Superior temporal gyrus (tissue), 1 donor: ENCODE measurements at regions not wholly inside any gene's neighbourhood (a gene's known extent, or its start where the extent isn't known, plus 50 kb on each side); places are given as distances from the start of the nearest gene placed in this dataset.
"Not testable (repeated sequence)": the region's sequence is repeated elsewhere in the genome, so short reads cannot be mapped to it uniquely, and the experiment has no call there.

ENCODE experiments used
- DNase-seq: peaks from one replicate; pipeline ENCODE4 v3.0.0-alpha.2; 2016; ENCODE audit errors: extremely low spot score

- DNase-seq, result peak; percentile 27
Measured at GRCh38 chr5:164498438-164498837, 993.0 kb downstream of the MAT2B start.

GRCh38 chr5:164500856-164501255 is 995.4 kb downstream of the MAT2B start:
- no peak for DNase-seq

- no peak for DNase-seq
Measured at GRCh38 chr5:164501344-164501743, 995.9 kb downstream of the MAT2B start.

DNA sequence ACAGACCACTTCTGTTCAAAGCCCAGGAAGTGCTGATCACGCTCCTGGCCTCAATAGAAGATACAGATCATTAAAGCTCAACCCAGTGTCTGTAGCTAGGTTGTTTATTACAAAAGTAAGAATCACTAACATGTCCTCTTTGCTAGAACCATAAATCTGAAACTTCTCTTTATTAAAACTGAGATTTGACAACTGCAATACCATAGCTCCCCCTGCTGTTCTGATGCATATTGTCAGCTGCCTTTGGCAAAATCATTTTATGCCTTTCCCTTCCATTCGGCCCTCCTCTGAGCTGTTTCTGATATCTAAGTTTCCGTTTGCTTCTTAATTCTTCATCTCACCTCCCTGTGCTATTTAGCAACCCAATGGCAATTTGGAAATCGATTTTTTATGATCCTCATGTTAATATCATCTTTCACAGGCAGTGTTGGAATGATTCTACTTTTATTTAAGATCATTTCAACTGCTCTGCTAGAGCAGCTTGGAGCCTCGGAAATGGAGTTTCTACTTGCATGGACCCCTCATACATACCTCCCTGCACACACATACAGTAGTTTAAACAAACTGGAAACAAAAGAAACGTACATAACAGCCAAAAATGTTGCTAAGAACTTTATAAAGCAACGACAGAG is 998.8 kb downstream of the MAT2B start:
- peak; percentile 91 for DNase-seq

DNA sequence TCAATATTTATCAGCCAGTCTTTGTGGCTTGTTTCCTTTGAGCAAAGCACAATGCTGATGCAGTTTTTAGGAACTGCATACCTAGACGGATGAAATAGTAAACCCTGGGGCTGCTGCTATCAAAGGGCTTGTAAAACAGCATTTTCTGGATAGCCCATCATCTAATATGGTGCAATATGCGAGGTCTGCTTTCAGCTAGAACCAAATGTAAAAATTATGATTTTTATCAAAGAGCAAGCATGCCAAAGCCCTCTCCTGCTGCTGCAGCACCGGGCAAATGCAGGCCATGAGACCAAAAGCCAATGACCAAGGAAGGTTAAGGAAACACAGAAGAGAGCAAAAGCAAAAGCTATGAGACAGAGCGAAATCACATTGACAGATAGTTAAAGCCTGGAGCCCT is 1000.4 kb downstream of the MAT2B start:
- DNase-seq, result no peak

GRCh38 chr5:164518067-164518740 is 1012.8 kb downstream of the MAT2B start:
- DNase-seq, result no peak

GRCh38 chr5:164518741-164519080 is 1013.3 kb downstream of the MAT2B start:
- no peak for DNase-seq

GRCh38 chr5:164532235-164532900 is 1026.9 kb downstream of the MAT2B start:
- no peak for DNase-seq

DNA sequence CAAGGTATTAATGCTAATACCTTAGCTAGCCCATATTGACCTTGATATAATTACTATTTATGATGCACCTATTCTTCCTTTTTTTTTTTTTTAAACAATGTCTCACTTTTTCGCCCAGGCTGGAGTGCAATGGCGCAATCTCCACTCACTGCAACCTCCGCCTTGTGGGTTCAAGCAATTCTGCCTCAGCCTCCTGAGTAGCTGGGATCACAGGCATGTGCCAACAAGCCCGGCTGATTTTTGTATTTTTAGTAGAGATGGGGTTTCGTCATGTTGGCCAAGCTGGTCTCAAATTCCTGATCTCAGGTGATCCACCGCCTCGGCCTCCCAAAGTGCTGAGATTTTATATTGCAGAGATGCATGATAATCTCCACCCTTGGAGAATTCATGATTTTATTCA is 1028.0 kb downstream of the MAT2B start:
- DNase-seq, result not testable (repeated sequence)

GRCh38 chr5:164540174-164540573 is 1034.8 kb downstream of the MAT2B start:
- DNase-seq, result no peak

GRCh38 chr5:164545507-164545906 is 1040.1 kb downstream of the MAT2B start:
- no peak for DNase-seq

- DNase-seq, result no peak
Measured at GRCh38 chr5:164553851-164554250, 1048.4 kb downstream of the MAT2B start.

DNA sequence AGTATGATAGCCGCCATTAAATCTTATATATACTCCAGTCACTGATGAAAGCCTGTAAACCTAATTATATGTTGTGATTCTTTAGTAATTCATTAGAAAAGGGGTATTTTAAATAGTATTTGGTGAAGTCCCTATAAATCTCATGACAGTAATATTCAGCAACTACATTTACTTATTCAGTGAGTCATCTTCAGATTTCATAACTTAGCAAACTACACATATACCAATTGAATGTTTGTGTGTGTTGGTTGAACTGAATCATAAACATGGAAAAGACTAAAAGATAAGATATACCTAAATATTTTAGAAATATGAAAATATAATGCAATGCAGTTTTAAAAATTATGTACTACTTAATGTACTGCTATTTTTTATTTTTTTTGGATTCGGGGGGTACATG is 1050.4 kb downstream of the MAT2B start:
- no peak for DNase-seq

DNA sequence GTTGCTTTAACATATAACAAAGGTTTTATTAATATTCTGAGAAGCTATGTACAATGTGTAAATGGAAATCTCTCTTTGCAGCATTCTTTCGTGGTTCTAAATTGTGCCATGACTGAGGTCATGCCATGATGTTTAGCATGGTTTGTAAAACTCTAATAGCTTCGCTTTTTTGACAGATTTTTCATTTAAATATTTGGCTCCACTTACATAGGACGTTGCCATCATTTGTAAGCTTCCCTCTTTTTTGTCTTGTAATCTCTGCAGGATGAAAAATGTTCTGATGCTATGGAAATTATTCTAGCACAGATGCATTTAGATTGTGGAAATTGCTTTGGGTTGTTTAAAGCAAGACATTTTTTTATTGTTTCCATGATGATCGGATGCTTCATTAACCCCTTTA is 1054.8 kb downstream of the MAT2B start:
- no peak for DNase-seq

- no peak for DNase-seq
Measured at GRCh38 chr5:164561933-164562872, 1056.8 kb downstream of the MAT2B start.

GRCh38 chr5:164563370-164563769 is 1058.0 kb downstream of the MAT2B start:
- no peak for DNase-seq

DNA sequence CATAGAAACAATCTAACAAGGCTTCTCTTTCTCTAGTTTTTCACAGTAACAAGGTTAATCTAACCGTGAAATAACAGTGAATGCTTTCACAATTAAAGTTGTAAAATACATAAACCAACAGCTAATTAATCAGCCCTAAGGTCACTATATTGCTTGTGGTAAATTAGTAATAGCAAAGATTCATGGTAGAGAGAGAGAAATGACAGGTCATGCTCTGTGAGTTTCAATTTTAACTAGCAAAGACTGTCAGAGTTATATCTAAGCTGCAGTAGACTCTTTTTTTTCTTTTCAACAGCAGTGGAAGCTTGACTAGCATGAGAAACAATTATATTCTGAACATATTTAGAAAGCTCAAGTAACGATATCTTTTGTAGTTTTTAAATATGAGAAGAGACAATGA is 1068.0 kb downstream of the MAT2B start:
- DNase-seq, result no peak

DNA sequence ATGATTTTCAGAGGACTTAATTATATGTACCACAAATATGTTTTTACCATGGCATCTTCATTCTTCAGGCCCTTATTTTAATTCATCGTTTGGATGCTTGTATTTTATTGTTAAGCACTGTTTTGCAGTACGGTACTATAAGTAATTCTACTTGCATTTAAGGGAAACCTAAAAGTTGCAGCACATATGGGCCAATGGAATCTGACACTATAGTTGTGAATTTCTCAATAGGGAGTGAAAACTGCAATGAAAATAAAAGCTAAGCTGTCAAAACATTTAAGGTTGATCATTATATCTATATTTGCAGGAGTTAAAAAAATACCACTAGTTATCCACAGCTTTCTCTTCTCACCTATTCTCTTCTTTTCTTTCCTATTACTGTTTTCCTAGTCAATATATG is 1071.8 kb downstream of the MAT2B start:
- DNase-seq, result no peak

- no peak for DNase-seq
Measured at GRCh38 chr5:164577742-164578141, 1072.3 kb downstream of the MAT2B start.

GRCh38 chr5:164578401-164578800 is 1073.0 kb downstream of the MAT2B start:
- DNase-seq, result no peak

- no peak for DNase-seq
Measured at GRCh38 chr5:164578911-164579310, 1073.5 kb downstream of the MAT2B start.

- no peak for DNase-seq
Measured at GRCh38 chr5:164580155-164580554, 1074.7 kb downstream of the MAT2B start.
